ENCODE measurements at regions not wholly inside any gene's neighbourhood (a gene's known extent, or its start where the extent isn't known, plus 50 kb on each side); places are given as distances from the start of the nearest gene placed in this dataset.
A peak's percentile ranks its signal among the peaks of the same experiment; 100 is the strongest.

GRCh38 chr21:24115141-24115540 lies 1492.1 kb downstream of the MRPL39 start:
- no peak for DNase-seq (ENCODE audit: low read depth in 6 of 9, low spot score in 9 of 9)
- H3K9me3 ChIP-seq (ENCODE audit: control insufficient read depth in 2 of 2, insufficient read depth in 1 of 2, low read length in 1 of 2) = no peaks in the 10 kb centered on the region
- 98% methylated on average over 2 of the region's 2 CpGs for WGBS
- no peaks in the 10 kb centered on the region for H3K27me3 ChIP-seq (ENCODE audit: control insufficient read depth in 2 of 2, insufficient read depth in 1 of 2, low read length in 1 of 2)
- H3K4me1 ChIP-seq (ENCODE audit: control insufficient read depth in 2 of 2, insufficient read depth in 2 of 2, low read length in 2 of 2) = no peaks in the 10 kb centered on the region
- H3K27ac ChIP-seq (ENCODE audit: low read depth in 1 of 2, low read length in 1 of 2) = no peak overlapping the region
- no peaks in the 10 kb centered on the region for H3K36me3 ChIP-seq (ENCODE audit: control insufficient read depth in 2 of 2, insufficient read depth in 2 of 2, low read length in 1 of 2)
- no peak overlapping the region for H3K4me3 ChIP-seq (ENCODE audit: low read length in 2 of 2)

- Histone ChIP-seq H3K9me3 (ENCODE audit: control insufficient read depth in 2 of 2, insufficient read depth in 1 of 2, low read length in 1 of 2) (no peaks in the 10 kb centered on the region), H3K27me3 (ENCODE audit: control insufficient read depth in 2 of 2, insufficient read depth in 1 of 2, low read length in 1 of 2) (no peaks in the 10 kb centered on the region), H3K4me3 (ENCODE audit: low read length in 2 of 2) (no peak overlapping the region), H3K36me3 (ENCODE audit: control insufficient read depth in 2 of 2, insufficient read depth in 2 of 2, low read length in 1 of 2) (no peaks in the 10 kb centered on the region), H3K4me1 (ENCODE audit: control insufficient read depth in 2 of 2, insufficient read depth in 2 of 2, low read length in 2 of 2) (no peaks in the 10 kb centered on the region), H3K27ac (ENCODE audit: low read depth in 1 of 2, low read length in 1 of 2) (no peak overlapping the region)
- WGBS = 53% methylated on average over 5 of the region's 5 CpGs
- DNase-seq (ENCODE audit: low read depth in 6 of 9, low spot score in 9 of 9) = no peak
These were observed 1495.3 kb downstream of the MRPL39 start for GRCh38 chr21:24112020-24112419.

- no peak for DNase-seq (ENCODE audit: low read depth in 6 of 9, low spot score in 9 of 9)
- Histone ChIP-seq H3K27me3 (ENCODE audit: control insufficient read depth in 2 of 2, insufficient read depth in 1 of 2, low read length in 1 of 2) (no peaks in the 10 kb centered on the region), H3K36me3 (ENCODE audit: control insufficient read depth in 2 of 2, insufficient read depth in 2 of 2, low read length in 1 of 2) (no peaks in the 10 kb centered on the region), H3K27ac (ENCODE audit: low read depth in 1 of 2, low read length in 1 of 2) (no peak overlapping the region), H3K4me1 (ENCODE audit: control insufficient read depth in 2 of 2, insufficient read depth in 2 of 2, low read length in 2 of 2) (no peaks in the 10 kb centered on the region), H3K4me3 (ENCODE audit: low read length in 2 of 2) (no peak overlapping the region), H3K9me3 (ENCODE audit: control insufficient read depth in 2 of 2, insufficient read depth in 1 of 2, low read length in 1 of 2) (no peaks in the 10 kb centered on the region)
These were observed 1496.4 kb downstream of the MRPL39 start for GRCh38 chr21:24110846-24111245.

GRCh38 chr21:24097181-24097580 lies 1510.1 kb downstream of the MRPL39 start:
- 0% methylated on average over 1 of the region's 1 CpG for WGBS
- no peaks in the 10 kb centered on the region for H3K4me1 ChIP-seq (ENCODE audit: control insufficient read depth in 2 of 2, insufficient read depth in 2 of 2, low read length in 2 of 2)
- no peaks in the 10 kb centered on the region for H3K27me3 ChIP-seq (ENCODE audit: control insufficient read depth in 2 of 2, insufficient read depth in 1 of 2, low read length in 1 of 2)
- no peaks in the 10 kb centered on the region for H3K9me3 ChIP-seq (ENCODE audit: control insufficient read depth in 2 of 2, insufficient read depth in 1 of 2, low read length in 1 of 2)
- DNase-seq (ENCODE audit: low read depth in 6 of 9, low spot score in 9 of 9) = no peak
- H3K27ac ChIP-seq (ENCODE audit: low read depth in 1 of 2, low read length in 1 of 2) = no peak overlapping the region
- H3K4me3 ChIP-seq (ENCODE audit: low read length in 2 of 2) = no peak overlapping the region
- H3K36me3 ChIP-seq (ENCODE audit: control insufficient read depth in 2 of 2, insufficient read depth in 2 of 2, low read length in 1 of 2) = no peaks in the 10 kb centered on the region

GRCh38 chr21:24096651-24097050 lies 1510.6 kb downstream of the MRPL39 start:
- H3K27me3 ChIP-seq (ENCODE audit: control insufficient read depth in 2 of 2, insufficient read depth in 1 of 2, low read length in 1 of 2) = no peaks in the 10 kb centered on the region
- H3K27ac ChIP-seq (ENCODE audit: low read depth in 1 of 2, low read length in 1 of 2) = no peak overlapping the region
- no peaks in the 10 kb centered on the region for H3K36me3 ChIP-seq (ENCODE audit: control insufficient read depth in 2 of 2, insufficient read depth in 2 of 2, low read length in 1 of 2)
- no peaks in the 10 kb centered on the region for H3K9me3 ChIP-seq (ENCODE audit: control insufficient read depth in 2 of 2, insufficient read depth in 1 of 2, low read length in 1 of 2)
- DNase-seq (ENCODE audit: low read depth in 6 of 9, low spot score in 9 of 9) = no peak
- WGBS = 98% methylated on average over 1 of the region's 1 CpG
- H3K4me3 ChIP-seq (ENCODE audit: low read length in 2 of 2) = no peak overlapping the region
- H3K4me1 ChIP-seq (ENCODE audit: control insufficient read depth in 2 of 2, insufficient read depth in 2 of 2, low read length in 2 of 2) = no peaks in the 10 kb centered on the region

GRCh38 chr21:24093032-24093431 lies 1514.2 kb downstream of the MRPL39 start:
- H3K27ac ChIP-seq (ENCODE audit: low read depth in 1 of 2, low read length in 1 of 2) = no peak overlapping the region
- no peaks in the 10 kb centered on the region for H3K27me3 ChIP-seq (ENCODE audit: control insufficient read depth in 2 of 2, insufficient read depth in 1 of 2, low read length in 1 of 2)
- H3K4me3 ChIP-seq (ENCODE audit: low read length in 2 of 2) = no peak overlapping the region
- no peaks in the 10 kb centered on the region for H3K9me3 ChIP-seq (ENCODE audit: control insufficient read depth in 2 of 2, insufficient read depth in 1 of 2, low read length in 1 of 2)
- peak in 1 of 9 donors; percentile 9 for DNase-seq (ENCODE audit: low read depth in 6 of 9, low spot score in 9 of 9)
- H3K36me3 ChIP-seq (ENCODE audit: control insufficient read depth in 2 of 2, insufficient read depth in 2 of 2, low read length in 1 of 2) = no peaks in the 10 kb centered on the region
- H3K4me1 ChIP-seq (ENCODE audit: control insufficient read depth in 2 of 2, insufficient read depth in 2 of 2, low read length in 2 of 2) = no peaks in the 10 kb centered on the region

GRCh38 chr21:24076179-24076578 lies 1531.1 kb downstream of the MRPL39 start:
- no peaks in the 10 kb centered on the region for H3K4me1 ChIP-seq (ENCODE audit: control insufficient read depth in 2 of 2, insufficient read depth in 2 of 2, low read length in 2 of 2)
- H3K27me3 ChIP-seq (ENCODE audit: control insufficient read depth in 2 of 2, insufficient read depth in 1 of 2, low read length in 1 of 2) = no peaks in the 10 kb centered on the region
- H3K4me3 ChIP-seq (ENCODE audit: low read length in 2 of 2) = no peak overlapping the region
- H3K36me3 ChIP-seq (ENCODE audit: control insufficient read depth in 2 of 2, insufficient read depth in 2 of 2, low read length in 1 of 2) = no peaks in the 10 kb centered on the region
- DNase-seq (ENCODE audit: low read depth in 6 of 9, low spot score in 9 of 9) = peak in 2 of 9 donors; percentile 0 to 23
- no peaks in the 10 kb centered on the region for H3K9me3 ChIP-seq (ENCODE audit: control insufficient read depth in 2 of 2, insufficient read depth in 1 of 2, low read length in 1 of 2)
- H3K27ac ChIP-seq (ENCODE audit: low read depth in 1 of 2, low read length in 1 of 2) = no peak overlapping the region

GRCh38 chr21:24055696-24056095 lies 1551.6 kb downstream of the MRPL39 start:
- WGBS = 96% methylated on average over 3 of the region's 3 CpGs
- no peak overlapping the region for H3K27ac ChIP-seq (ENCODE audit: low read depth in 1 of 2, low read length in 1 of 2)

GRCh38 chr21:24050231-24050630 lies 1557.0 kb downstream of the MRPL39 start:
- DNase-seq (ENCODE audit: low read depth in 6 of 9, low spot score in 9 of 9) = no peak
- Histone ChIP-seq H3K4me3 (ENCODE audit: low read length in 2 of 2) (no peak overlapping the region), H3K36me3 (ENCODE audit: control insufficient read depth in 2 of 2, insufficient read depth in 2 of 2, low read length in 1 of 2) (no peaks in the 10 kb centered on the region), H3K27me3 (ENCODE audit: control insufficient read depth in 2 of 2, insufficient read depth in 1 of 2, low read length in 1 of 2) (no peaks in the 10 kb centered on the region), H3K27ac (ENCODE audit: low read depth in 1 of 2, low read length in 1 of 2) (no peak overlapping the region), H3K4me1 (ENCODE audit: control insufficient read depth in 2 of 2, insufficient read depth in 2 of 2, low read length in 2 of 2) (no peaks in the 10 kb centered on the region), H3K9me3 (ENCODE audit: control insufficient read depth in 2 of 2, insufficient read depth in 1 of 2, low read length in 1 of 2) (no peaks in the 10 kb centered on the region)
- WGBS = 9% methylated on average over 2 of the region's 2 CpGs

More at GRCh38 chr21:24055696-24056095, 1551.6 kb downstream of the MRPL39 start:
- H3K4me3 ChIP-seq (ENCODE audit: low read length in 2 of 2) = no peak overlapping the region
- H3K4me1 ChIP-seq (ENCODE audit: control insufficient read depth in 2 of 2, insufficient read depth in 2 of 2, low read length in 2 of 2) = no peaks in the 10 kb centered on the region
- H3K36me3 ChIP-seq (ENCODE audit: control insufficient read depth in 2 of 2, insufficient read depth in 2 of 2, low read length in 1 of 2) = no peaks in the 10 kb centered on the region
- no peaks in the 10 kb centered on the region for H3K9me3 ChIP-seq (ENCODE audit: control insufficient read depth in 2 of 2, insufficient read depth in 1 of 2, low read length in 1 of 2)
- no peaks in the 10 kb centered on the region for H3K27me3 ChIP-seq (ENCODE audit: control insufficient read depth in 2 of 2, insufficient read depth in 1 of 2, low read length in 1 of 2)
- no peak for DNase-seq (ENCODE audit: low read depth in 6 of 9, low spot score in 9 of 9)

- no peaks in the 10 kb centered on the region for H3K36me3 ChIP-seq (ENCODE audit: control insufficient read depth in 2 of 2, insufficient read depth in 2 of 2, low read length in 1 of 2)
- H3K9me3 ChIP-seq (ENCODE audit: control insufficient read depth in 2 of 2, insufficient read depth in 1 of 2, low read length in 1 of 2) = no peaks in the 10 kb centered on the region
- H3K27ac ChIP-seq (ENCODE audit: low read depth in 1 of 2, low read length in 1 of 2) = no peak overlapping the region
- no peaks in the 10 kb centered on the region for H3K4me1 ChIP-seq (ENCODE audit: control insufficient read depth in 2 of 2, insufficient read depth in 2 of 2, low read length in 2 of 2)
- peak in 4 of 9 donors; percentile 4 to 40 (median 7) for DNase-seq (ENCODE audit: low read depth in 6 of 9, low spot score in 9 of 9)
- H3K4me3 ChIP-seq (ENCODE audit: low read length in 2 of 2) = no peak overlapping the region
- H3K27me3 ChIP-seq (ENCODE audit: control insufficient read depth in 2 of 2, insufficient read depth in 1 of 2, low read length in 1 of 2) = no peaks in the 10 kb centered on the region
- WGBS = 57% methylated on average over 6 of the region's 6 CpGs
These were observed 1560.3 kb downstream of the MRPL39 start for GRCh38 chr21:24046829-24047443.
